HL-60 (cell line): ENCODE measurements at regions not wholly inside any gene's neighbourhood (a gene's known extent, or its start where the extent isn't known, plus 50 kb on each side); places are given as distances from the start of the nearest gene placed in this dataset.

ENCODE experiments used
- CTCF ChIP-seq: IDR thresholded peaks from one replicate; pipeline ENCODE4 v1.5.1; 2011; ENCODE audit warnings: low read length, control low read depth, inconsistent platforms; ENCODE audit not compliant: insufficient read depth
- POLR2AphosphoS5 ChIP-seq: IDR thresholded peaks from 2 replicates; pipeline ENCODE4 v1.6.1; 2012; ENCODE audit warnings: low read depth

GRCh38 chr1:218743861-218744505, 398.8 kb downstream of the TGFB2 start:
- TF ChIP-seq POLR2AphosphoS5 (peak; percentile 62), CTCF (no peak)
